ENCODE measurements at regions not wholly inside any gene's neighbourhood (a gene's known extent, or its start where the extent isn't known, plus 50 kb on each side); places are given as distances from the start of the nearest gene placed in this dataset.
"Not testable (repeated sequence)": the region's sequence is repeated elsewhere in the genome, so short reads cannot be mapped to it uniquely, and the experiment has no call there.

DNA sequence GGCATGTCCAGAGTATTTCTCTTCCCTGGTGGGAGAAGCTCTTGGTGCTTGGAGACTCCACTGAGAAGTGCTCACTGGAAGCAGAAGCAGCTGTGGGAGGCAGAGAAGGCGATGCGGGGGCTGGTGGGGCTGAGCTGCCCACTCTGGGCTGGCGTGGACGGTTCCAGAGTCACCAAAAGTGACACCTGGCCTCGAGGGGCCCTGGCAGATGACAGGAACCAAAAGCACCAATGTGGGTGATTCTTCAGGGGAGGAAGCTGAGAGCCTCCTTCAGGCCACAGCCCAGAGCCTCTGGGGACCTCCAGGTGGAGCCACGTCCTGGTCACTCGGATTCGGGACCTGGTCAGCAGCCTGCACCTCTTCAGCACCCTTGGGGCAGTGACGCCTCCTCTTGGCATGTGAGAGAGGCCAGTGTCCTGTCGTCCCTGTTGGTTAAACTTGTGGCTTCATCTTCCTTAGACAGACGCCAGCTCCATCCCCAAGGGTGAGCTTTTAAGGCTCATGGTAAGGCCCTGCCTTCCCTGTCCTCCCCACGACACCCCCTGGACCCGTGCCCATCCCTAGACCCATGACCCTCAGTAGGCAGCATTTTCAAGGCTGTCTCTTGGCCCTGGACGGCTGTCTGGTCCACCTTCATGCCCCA, 78.7 kb upstream of the IRX4 start:
- DNase-seq: no peak

DNA sequence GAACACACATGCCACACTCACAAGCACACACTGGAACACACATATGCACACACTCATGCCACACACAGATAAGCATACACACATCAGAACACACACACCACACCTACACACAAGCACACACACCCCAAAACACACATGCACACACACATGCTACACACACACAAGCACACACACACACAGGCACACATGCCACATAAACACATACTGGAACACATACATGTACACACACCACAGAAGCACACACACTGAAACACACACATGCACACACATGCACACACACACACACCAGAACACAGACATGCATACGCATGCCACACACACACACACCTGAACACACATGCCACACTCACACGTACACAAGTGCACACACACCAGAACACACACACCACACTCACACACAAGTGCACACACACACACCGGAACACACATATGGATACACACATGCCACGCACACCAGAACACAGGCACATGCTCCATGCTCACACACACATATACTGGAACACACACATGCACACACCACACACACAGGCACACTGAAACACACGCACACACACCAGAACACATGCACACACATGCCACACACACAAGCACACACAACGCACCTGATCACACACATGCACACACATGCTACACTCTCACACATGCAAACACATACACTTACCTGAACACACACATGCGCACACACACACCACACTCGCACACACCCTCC, 78.0 kb upstream of the IRX4 start:
- no peak for DNase-seq

- DNase-seq: no peak
Observed at GRCh38 chr5:1959725-1960581, 77.2 kb upstream of the IRX4 start.

GRCh38 chr5:1959231-1959630, 76.5 kb upstream of the IRX4 start:
- DNase-seq: no peak

DNA sequence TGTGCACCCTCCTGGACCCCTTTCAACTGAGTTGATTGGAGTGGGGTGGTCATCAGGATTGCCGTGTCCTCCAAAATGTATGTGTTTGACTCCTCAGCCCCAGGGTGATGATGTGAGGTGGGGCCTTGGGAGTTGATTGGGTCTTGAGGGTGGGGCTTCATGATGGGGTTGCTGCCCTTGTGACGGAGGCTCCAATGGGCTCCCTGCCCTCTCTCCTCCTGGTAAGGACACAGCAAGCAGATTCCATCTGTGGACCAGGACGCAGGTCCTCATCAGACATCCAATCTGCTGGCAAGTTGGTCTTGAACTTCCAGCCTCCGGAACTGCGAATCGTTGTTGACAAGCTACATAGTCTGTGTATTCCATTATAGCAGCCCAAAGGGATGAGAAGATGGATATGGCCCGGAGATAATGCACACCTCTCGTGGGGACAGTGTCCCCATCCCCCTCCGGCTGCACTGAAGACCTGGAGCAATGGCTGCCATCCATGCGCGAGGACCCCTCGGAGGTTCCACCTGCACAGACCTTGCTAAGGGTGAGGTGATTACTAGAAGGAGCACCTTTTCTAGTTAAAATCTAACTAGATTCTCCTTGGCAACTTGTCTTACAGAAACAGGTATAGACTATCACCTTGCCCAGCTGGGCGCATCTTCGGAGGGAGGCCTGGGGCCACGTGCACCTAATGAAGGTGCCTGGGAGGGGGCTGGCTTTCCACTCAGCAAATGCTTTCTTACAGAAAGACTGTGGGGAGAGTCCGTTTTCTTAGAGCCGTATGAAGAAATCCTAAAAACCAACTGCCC, 75.7 kb upstream of the IRX4 start:
- no peak for DNase-seq

GRCh38 chr5:1955586-1955985, 72.9 kb upstream of the IRX4 start:
- no peak for DNase-seq

DNA sequence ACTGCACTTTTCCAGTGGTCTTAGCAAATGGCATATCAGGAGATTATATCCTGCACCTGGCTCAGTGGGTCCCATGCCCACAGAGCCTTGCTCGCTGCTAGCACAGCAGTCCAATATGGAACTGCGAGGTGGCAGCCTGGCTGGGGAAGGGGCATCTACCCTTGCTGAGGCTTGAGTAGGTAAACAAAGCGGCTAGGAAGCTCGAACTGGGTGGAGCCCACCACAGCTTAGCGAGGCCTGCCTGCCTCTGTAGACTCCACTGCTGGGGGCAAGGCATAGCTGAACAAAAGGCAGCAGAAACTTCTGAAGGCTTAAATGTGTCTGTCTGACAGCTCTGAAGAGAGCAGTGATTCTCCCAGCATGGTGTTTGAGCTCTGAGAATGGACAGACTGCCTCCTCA, 71.0 kb upstream of the IRX4 start:
- not testable (repeated sequence) for DNase-seq

DNA sequence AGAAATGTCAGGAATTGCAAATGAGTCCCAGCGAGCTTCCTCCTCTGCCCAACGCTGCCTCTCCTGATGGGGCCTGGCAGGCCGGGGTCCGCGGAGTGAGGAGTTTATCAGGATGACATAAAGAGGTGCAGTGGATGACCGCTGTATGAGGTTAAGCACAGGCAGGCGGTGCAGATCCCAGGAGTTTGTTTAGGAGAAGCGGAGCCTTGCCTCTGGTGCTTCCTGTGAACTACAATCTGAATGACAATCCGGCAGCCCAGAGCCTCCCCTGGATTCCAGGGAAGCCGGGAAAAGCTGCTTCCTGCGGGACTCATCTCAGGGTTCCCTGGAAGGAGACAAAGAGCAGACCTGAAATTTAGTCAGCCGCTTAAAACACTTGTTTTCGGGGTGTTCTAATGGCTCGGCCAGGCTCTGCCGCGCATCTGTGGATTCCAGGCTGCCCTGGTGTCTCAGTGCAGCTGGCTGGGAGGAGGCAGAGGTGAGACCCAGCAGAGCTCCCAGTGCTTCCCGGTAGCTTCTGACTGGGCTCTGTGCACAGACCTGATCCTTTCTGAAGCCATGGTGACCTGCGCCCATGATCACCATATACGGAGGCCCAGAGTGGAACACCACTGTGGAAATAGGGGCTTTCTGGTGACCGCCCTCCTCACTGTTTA, 69.8 kb upstream of the IRX4 start:
- DNase-seq: no peak

- no peak for DNase-seq
Observed at GRCh38 chr5:1952021-1952420, 69.3 kb upstream of the IRX4 start.

DNA sequence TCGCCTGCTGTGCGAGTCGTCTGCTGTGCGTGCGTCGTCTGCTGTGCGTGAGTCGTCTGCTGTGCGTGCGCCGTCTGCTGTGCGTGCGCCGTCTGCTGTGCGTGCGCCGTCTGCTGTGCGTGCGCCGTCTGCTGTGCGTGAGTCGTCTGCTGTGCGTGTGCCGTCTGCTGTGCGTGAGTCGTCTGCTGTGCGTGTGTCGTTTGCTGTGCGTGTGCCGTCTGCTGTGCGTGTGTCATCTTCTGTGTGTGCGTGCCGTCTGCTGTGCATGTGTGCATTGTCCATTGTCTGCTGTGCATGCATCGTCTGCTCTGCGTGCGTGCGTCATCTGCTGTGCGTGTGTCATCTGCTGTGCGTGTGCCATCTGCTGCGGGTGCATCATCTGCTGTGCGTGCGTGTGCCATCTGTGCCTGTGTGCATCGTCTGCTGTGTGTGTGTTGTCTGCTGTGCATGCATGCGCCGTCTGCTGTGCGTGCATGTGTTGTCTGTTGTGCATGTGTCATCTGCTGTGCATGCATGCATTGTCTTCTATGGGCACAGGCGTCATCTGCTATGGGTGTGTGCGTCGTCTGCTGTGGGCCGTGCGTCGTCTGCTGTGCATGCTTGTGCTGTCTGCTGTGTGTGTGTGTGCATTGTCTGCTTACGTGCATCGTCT, 68.6 kb upstream of the IRX4 start:
- no peak for DNase-seq

GRCh38 chr5:1950708-1951103, 68.0 kb upstream of the IRX4 start:
- DNase-seq: no peak

- no peak for DNase-seq
Observed at GRCh38 chr5:1950096-1950707, 67.5 kb upstream of the IRX4 start.

DNA sequence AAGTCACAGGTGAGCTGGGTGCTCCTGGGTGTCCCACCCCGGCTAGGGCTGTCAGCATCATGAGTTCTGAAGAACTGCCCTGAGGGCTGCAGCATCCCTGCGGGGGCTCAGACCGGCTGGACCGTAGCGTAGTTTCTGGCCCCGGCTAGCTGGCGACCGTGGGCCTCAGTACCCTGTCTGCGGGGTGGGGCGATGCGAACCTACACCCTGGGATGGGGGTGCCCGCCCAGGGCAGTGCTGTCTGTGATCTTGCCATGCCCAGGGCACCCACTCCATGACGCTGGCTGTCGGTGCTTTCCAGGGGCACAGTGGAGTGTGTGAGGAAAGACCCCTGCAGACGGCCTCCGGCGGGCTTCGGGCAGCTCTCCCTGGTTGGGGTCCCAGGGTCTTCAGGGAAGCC, 66.5 kb upstream of the IRX4 start:
- DNase-seq: no peak

- DNase-seq: no peak
Observed at GRCh38 chr5:1948663-1949191, 66.0 kb upstream of the IRX4 start.

GRCh38 chr5:1948111-1948510, 65.4 kb upstream of the IRX4 start:
- no peak for DNase-seq

GRCh38 chr5:1946776-1947175, 64.1 kb upstream of the IRX4 start:
- no peak for DNase-seq

- no peak for DNase-seq
Observed at GRCh38 chr5:1946122-1946677, 63.5 kb upstream of the IRX4 start.

GRCh38 chr5:1945606-1946005, 62.9 kb upstream of the IRX4 start:
- no peak for DNase-seq

DNA sequence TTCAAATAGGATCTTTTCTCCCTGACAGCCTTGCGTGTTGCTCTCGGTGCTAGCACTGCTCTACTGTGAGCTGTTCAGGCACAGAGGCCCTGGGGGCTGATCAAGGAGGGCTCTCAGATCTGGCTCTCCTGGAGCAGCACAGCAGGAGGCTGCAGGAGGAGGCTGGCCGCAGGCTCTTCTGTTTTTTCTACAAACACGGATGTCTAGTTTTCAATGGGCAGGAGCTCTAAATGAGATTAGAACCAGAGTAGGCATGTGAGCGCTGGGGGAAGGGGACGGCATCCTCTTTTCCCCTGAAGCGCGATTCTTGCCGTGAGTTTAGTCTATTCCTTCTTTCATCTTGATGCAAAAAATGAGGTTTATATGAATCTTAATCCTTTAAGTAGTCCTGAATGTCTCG, 61.7 kb upstream of the IRX4 start:
- DNase-seq: no peak

DNA sequence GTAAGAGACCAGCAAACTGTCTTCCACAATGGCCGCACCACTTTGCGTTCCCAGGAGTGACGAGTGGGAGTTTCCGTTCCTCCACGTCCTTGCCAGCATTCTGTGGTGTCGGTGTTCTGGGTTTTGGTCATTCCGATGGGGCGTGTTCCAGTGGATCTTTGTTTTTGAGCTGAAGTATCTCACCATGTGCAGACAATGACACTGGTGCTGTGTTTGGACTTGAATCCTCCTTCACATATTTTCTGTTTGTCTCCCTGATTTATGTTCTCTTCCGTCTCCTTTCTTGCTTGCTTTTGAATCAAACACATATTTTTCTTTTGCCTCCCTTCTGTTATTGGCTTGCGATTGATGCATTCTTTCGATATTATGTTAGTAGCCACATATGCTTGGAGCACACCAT, 60.8 kb upstream of the IRX4 start:
- DNase-seq: no peak

GRCh38 chr5:1942630-1943029, 59.9 kb upstream of the IRX4 start:
- DNase-seq: no peak
